ENCODE measurements at regions not wholly inside any gene's neighbourhood (a gene's known extent, or its start where the extent isn't known, plus 50 kb on each side); places are given as distances from the start of the nearest gene placed in this dataset.

DNA sequence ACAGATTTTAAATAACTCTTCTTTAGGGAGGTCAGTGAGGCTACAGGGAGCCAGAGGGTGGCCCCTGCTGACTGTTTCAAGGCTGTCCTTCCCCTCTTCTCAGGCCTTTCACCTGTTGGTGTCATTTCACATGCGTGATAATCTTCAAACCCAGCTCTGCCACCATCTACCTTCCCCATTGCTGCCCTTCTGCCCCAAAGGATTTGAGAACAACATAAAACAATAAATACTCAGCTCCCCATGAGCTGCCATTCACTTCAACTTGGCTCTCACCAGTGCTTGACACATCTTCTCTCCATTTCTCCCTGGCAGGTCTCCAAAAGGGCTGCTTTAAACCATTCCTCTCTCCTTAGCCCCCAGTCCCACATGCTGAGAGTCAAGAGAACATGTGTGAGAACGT, 75.5 kb upstream of the PALM2AKAP2 start:
- TF ChIP-seq, protein P1, sequence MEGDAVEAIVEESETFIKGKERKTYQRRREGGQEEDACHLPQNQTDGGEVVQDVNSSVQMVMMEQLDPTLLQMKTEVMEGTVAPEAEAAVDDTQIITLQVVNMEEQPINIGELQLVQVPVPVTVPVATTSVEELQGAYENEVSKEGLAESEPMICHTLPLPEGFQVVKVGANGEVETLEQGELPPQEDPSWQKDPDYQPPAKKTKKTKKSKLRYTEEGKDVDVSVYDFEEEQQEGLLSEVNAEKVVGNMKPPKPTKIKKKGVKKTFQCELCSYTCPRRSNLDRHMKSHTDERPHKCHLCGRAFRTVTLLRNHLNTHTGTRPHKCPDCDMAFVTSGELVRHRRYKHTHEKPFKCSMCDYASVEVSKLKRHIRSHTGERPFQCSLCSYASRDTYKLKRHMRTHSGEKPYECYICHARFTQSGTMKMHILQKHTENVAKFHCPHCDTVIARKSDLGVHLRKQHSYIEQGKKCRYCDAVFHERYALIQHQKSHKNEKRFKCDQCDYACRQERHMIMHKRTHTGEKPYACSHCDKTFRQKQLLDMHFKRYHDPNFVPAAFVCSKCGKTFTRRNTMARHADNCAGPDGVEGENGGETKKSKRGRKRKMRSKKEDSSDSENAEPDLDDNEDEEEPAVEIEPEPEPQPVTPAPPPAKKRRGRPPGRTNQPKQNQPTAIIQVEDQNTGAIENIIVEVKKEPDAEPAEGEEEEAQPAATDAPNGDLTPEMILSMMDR (IDR thresholded peaks at IDR 0.05), result no peak
- TF ChIP-seq EP300 (IDR thresholded peaks at IDR 0.05) (no peak), POLR2A (IDR thresholded peaks at IDR 0.05; ENCODE audit: low read depth) (no peak), POLR2AphosphoS5 (IDR thresholded peaks at IDR 0.05) (no peak)
